ENCODE measurements at regions not wholly inside any gene's neighbourhood (a gene's known extent, or its start where the extent isn't known, plus 50 kb on each side); places are given as distances from the start of the nearest gene placed in this dataset.

GRCh38 chr2:6008186-6008585 is 316.0 kb downstream of the SOX11 start (continued):
- TF ChIP-seq TEAD4 (IDR thresholded peaks at IDR 0.05; ENCODE audit: borderline replicate concordance, insufficient read depth): no peak

- POLR2A ChIA-PET: no interaction called here
- H4K20me1 ChIP-seq (ENCODE audit: insufficient read depth): no peaks in the 10 kb centered on the region
- no peaks in the 10 kb centered on the region for H3F3A ChIP-seq (replicated peaks; ENCODE audit: insufficient read depth)
- no peaks in the 10 kb centered on the region for H3K9me3 ChIP-seq
- no peak for TF ChIP-seq FOXM1 (IDR thresholded peaks at IDR 0.05; ENCODE audit: low read depth)
- TF ChIP-seq CTCF (IDR thresholded peaks at IDR 0.05): no peak
- TF ChIP-seq, protein P1, sequence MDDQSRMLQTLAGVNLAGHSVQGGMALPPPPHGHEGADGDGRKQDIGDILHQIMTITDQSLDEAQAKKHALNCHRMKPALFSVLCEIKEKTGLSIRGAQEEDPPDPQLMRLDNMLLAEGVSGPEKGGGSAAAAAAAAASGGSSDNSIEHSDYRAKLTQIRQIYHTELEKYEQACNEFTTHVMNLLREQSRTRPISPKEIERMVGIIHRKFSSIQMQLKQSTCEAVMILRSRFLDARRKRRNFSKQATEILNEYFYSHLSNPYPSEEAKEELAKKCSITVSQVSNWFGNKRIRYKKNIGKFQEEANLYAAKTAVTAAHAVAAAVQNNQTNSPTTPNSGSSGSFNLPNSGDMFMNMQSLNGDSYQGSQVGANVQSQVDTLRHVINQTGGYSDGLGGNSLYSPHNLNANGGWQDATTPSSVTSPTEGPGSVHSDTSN (IDR thresholded peaks at IDR 0.05): no peak
- TF ChIP-seq GATA2 (CRISPR knock-in tag; IDR thresholded peaks at IDR 0.05): no peak
- TF ChIP-seq TEAD4 (IDR thresholded peaks at IDR 0.05; ENCODE audit: borderline replicate concordance, insufficient read depth): no peak
- no peak for TF ChIP-seq POLR2AphosphoS5 (IDR thresholded peaks at IDR 0.05; ENCODE audit: low read depth, low read length)
- no peak for TF ChIP-seq FOXJ3 (CRISPR knock-in tag; IDR thresholded peaks at IDR 0.05)
- TF ChIP-seq USF2 (IDR thresholded peaks at IDR 0.05; ENCODE audit: borderline replicate concordance, low read depth, low read length): no peak
- no peak overlapping the region for H2AFZ ChIP-seq (ENCODE audit: low read depth)
- no peaks in the 10 kb centered on the region for H3K9me2 ChIP-seq
- H3K79me2 ChIP-seq (ENCODE audit: insufficient read depth): no peaks in the 10 kb centered on the region
- WGBS (ENCODE audit: low lambda C conversion rate): 21% methylated on average over 1 of the region's 1 CpG
- H3K4me3 ChIP-seq (ENCODE audit: low read depth in 2 of 2, low read length in 1 of 2): no peak overlapping the region
- no peak overlapping the region for H3K9ac ChIP-seq
- CTCF ChIA-PET: no interaction called here
- H3K27ac ChIP-seq (ENCODE audit: low read depth in 2 of 2, low read length in 1 of 2): no peak overlapping the region
- no peak overlapping the region for H3K4me2 ChIP-seq
- H3K27me3 ChIP-seq (ENCODE audit: insufficient read depth): no peaks in the 10 kb centered on the region
- no peak for DNase-seq
- no peaks in the 10 kb centered on the region for H3K36me3 ChIP-seq (replicated peaks in 1 of 2; ENCODE audit: control insufficient read depth in 1 of 2, insufficient read depth in 2 of 2, low read length in 1 of 2)
- peaks cover 0 to 14% of the 10 kb centered on the region in 2 experiments; a peak in 2 of 4 replicates for H3K4me1 ChIP-seq (ENCODE audit: control insufficient read depth in 1 of 2, insufficient read depth in 2 of 2, low read depth in 1 of 2, low read length in 1 of 2)
Measured at GRCh38 chr2:6008726-6009125, 316.5 kb downstream of the SOX11 start.

DNA sequence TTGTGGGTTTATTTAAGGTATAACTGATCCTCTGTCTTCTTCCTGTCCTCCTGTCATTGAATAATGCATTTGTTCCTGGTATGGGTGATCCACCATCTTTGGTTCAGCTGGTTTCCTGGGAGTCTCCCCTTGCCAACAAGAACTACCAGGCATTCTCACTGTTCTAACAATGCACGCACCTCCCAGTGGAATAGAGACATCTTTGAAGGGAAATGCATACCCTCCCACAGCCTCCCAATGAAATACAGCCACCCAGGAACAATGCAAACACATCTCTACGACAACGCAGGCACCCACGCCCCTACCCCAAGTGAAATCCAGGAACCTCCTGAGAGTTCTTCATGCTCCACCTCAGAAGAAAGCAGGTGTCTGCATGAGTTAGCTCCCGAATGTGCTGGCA is 318.0 kb downstream of the SOX11 start:
- no peaks in the 10 kb centered on the region for H3K27me3 ChIP-seq (ENCODE audit: insufficient read depth)
- no peaks in the 10 kb centered on the region for H3K36me3 ChIP-seq (replicated peaks in 1 of 2; ENCODE audit: control insufficient read depth in 1 of 2, insufficient read depth in 2 of 2, low read length in 1 of 2)
- WGBS (ENCODE audit: low lambda C conversion rate): 43% methylated on average over 5 of the region's 5 CpGs
- H3K9ac ChIP-seq: no peak overlapping the region
- POLR2A ChIA-PET: no interaction called here
- H3K4me2 ChIP-seq: no peak overlapping the region
- no peak overlapping the region for H2AFZ ChIP-seq (ENCODE audit: low read depth)
- H3K79me2 ChIP-seq (ENCODE audit: insufficient read depth): no peaks in the 10 kb centered on the region
- peaks cover 0 to 14% of the 10 kb centered on the region in 2 experiments; a peak in 2 of 4 replicates for H3K4me1 ChIP-seq (ENCODE audit: control insufficient read depth in 1 of 2, insufficient read depth in 2 of 2, low read depth in 1 of 2, low read length in 1 of 2)
- H3K9me3 ChIP-seq: no peaks in the 10 kb centered on the region
- no peaks in the 10 kb centered on the region for H3F3A ChIP-seq (replicated peaks; ENCODE audit: insufficient read depth)
- DNase-seq: no peak
- CTCF ChIA-PET: interaction anchor here (1.4 kb wide), 1 partner anchor 11 kb away, joined by 4 read pairs; no protein-coding TSS in a partner anchor
- H3K9me2 ChIP-seq: no peaks in the 10 kb centered on the region
- H4K20me1 ChIP-seq (ENCODE audit: insufficient read depth): no peaks in the 10 kb centered on the region
- no peak overlapping the region for H3K4me3 ChIP-seq (ENCODE audit: low read depth in 2 of 2, low read length in 1 of 2)
- no peak for TF ChIP-seq RFX5 (IDR thresholded peaks at IDR 0.05; ENCODE audit: low read length)
- no peak for TF ChIP-seq RCOR1 (IDR thresholded peaks at IDR 0.05; ENCODE audit: low read length)
- no peak for TF ChIP-seq TCF12 (IDR thresholded peaks at IDR 0.05)
- no peak for TF ChIP-seq MEF2A (IDR thresholded peaks at IDR 0.05; ENCODE audit: borderline replicate concordance, low read depth)
- no peak overlapping the region for H3K27ac ChIP-seq (ENCODE audit: low read depth in 2 of 2, low read length in 1 of 2)

Data from SK-N-SH (cell line).